ENCODE measurements at regions not wholly inside any gene's neighbourhood (a gene's known extent, or its start where the extent isn't known, plus 50 kb on each side); places are given as distances from the start of the nearest gene placed in this dataset.

GRCh38 chr6:8574749-8575468 is 139.6 kb upstream of the SLC35B3 start:
- DNase-seq (ENCODE audit: extremely low read depth in 1 of 2, low read depth in 1 of 2), result no peak

- no peak for DNase-seq (ENCODE audit: extremely low read depth in 1 of 2, low read depth in 1 of 2)
These were observed 139.0 kb upstream of the SLC35B3 start for GRCh38 chr6:8574311-8574710.

GRCh38 chr6:8570256-8570920 is 135.0 kb upstream of the SLC35B3 start:
- DNase-seq (ENCODE audit: extremely low read depth in 1 of 2, low read depth in 1 of 2), result no peak

GRCh38 chr6:8562125-8562524 is 126.8 kb upstream of the SLC35B3 start:
- no peak for DNase-seq (ENCODE audit: extremely low read depth in 1 of 2, low read depth in 1 of 2)

GRCh38 chr6:8558953-8559352 is 123.6 kb upstream of the SLC35B3 start:
- no peak for DNase-seq (ENCODE audit: extremely low read depth in 1 of 2, low read depth in 1 of 2)

GRCh38 chr6:8557014-8557748 is 121.8 kb upstream of the SLC35B3 start:
- DNase-seq (ENCODE audit: extremely low read depth in 1 of 2, low read depth in 1 of 2), result no peak

GRCh38 chr6:8556370-8557013 is 121.1 kb upstream of the SLC35B3 start:
- DNase-seq (ENCODE audit: extremely low read depth in 1 of 2, low read depth in 1 of 2), result no peak

- DNase-seq (ENCODE audit: extremely low read depth in 1 of 2, low read depth in 1 of 2), result no peak
These were observed 116.6 kb upstream of the SLC35B3 start for GRCh38 chr6:8551993-8552392.

GRCh38 chr6:8551386-8551785 is 116.0 kb upstream of the SLC35B3 start:
- no peak for DNase-seq (ENCODE audit: extremely low read depth in 1 of 2, low read depth in 1 of 2)

GRCh38 chr6:8549074-8549790 is 113.9 kb upstream of the SLC35B3 start:
- DNase-seq (ENCODE audit: extremely low read depth in 1 of 2, low read depth in 1 of 2), result no peak

- DNase-seq (ENCODE audit: extremely low read depth in 1 of 2, low read depth in 1 of 2), result no peak
These were observed 111.2 kb upstream of the SLC35B3 start for GRCh38 chr6:8546496-8546895.

- no peak for DNase-seq (ENCODE audit: extremely low read depth in 1 of 2, low read depth in 1 of 2)
These were observed 110.0 kb upstream of the SLC35B3 start for GRCh38 chr6:8545336-8545735.

- DNase-seq (ENCODE audit: extremely low read depth in 1 of 2, low read depth in 1 of 2), result no peak
These were observed 108.4 kb upstream of the SLC35B3 start for GRCh38 chr6:8543714-8544113.

- no peak for DNase-seq (ENCODE audit: extremely low read depth in 1 of 2, low read depth in 1 of 2)
These were observed 104.1 kb upstream of the SLC35B3 start for GRCh38 chr6:8539453-8539852.

GRCh38 chr6:8536122-8536521 is 100.8 kb upstream of the SLC35B3 start:
- no peak for DNase-seq (ENCODE audit: extremely low read depth in 1 of 2, low read depth in 1 of 2)

GRCh38 chr6:8535519-8535918 is 100.2 kb upstream of the SLC35B3 start:
- DNase-seq (ENCODE audit: extremely low read depth in 1 of 2, low read depth in 1 of 2), result no peak

GRCh38 chr6:8530785-8531435 is 95.6 kb upstream of the SLC35B3 start:
- no peak for DNase-seq (ENCODE audit: extremely low read depth in 1 of 2, low read depth in 1 of 2)

GRCh38 chr6:8529250-8529649 is 93.9 kb upstream of the SLC35B3 start:
- DNase-seq (ENCODE audit: extremely low read depth in 1 of 2, low read depth in 1 of 2), result no peak

- no peak for DNase-seq (ENCODE audit: extremely low read depth in 1 of 2, low read depth in 1 of 2)
These were observed 92.5 kb upstream of the SLC35B3 start for GRCh38 chr6:8527818-8528217.

GRCh38 chr6:8526624-8527023 is 91.3 kb upstream of the SLC35B3 start:
- no peak for DNase-seq (ENCODE audit: extremely low read depth in 1 of 2, low read depth in 1 of 2)
